ENCODE measurements at regions not wholly inside any gene's neighbourhood (a gene's known extent, or its start where the extent isn't known, plus 50 kb on each side); places are given as distances from the start of the nearest gene placed in this dataset.

DNA sequence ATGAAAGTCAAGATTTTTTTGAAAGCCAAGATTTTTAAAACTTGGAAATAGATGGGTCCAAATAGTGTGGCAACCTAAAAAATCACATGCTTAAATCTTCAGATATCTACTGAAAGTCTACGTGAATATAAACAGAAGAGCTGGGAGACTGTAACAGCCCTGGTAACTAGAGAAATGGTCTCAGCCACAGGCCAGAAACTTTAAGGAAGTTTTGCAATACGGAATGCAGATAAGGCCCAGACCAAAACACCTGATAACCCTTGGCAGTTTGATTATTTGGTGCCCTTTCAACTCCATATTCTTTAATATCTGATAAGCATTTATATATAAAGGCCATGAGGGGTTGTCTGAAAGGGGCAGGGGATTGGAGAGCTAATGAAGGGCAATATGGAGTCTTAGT is 537.3 kb upstream of the TGFBR2 start:
- DNase-seq = no peak

DNA sequence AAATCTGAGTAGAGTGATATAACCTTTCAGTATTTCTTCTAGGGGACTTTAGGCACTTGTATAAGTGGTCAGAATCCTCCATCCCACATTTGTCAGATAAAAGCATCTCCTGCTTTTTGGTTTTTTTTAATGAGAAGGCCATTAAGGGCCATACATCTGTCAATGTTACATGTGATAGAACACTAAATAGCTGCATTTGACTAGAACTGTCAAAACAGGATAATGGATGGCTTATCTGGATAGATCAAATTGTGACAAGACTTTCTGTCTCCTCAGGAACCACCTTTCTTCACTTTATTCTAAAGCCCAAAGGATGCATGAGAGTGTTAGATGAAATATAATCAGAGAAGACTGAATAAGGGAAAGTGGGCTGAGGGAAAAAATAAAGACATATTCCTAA is 533.4 kb upstream of the TGFBR2 start:
- no peak for DNase-seq

DNA sequence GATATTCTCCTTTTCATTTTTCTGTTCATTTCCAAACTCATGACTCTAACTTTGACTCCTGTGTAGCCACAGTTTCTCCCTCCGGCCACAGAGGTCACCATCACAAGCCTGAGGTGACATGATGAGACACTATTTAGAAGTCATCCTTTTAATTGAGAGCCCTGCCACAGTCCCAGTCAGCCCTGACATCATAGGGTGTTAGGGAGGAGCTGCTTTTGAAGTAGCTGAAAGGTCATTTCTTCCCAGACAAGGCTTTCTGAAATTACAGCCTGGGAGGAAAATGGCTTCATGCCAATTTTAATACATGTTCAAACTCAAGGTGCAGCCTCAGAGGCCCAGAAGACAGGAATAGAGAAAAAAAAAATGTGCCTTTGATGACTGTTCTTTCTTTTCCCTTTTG is 532.8 kb upstream of the TGFBR2 start:
- DNase-seq = no peak

DNA sequence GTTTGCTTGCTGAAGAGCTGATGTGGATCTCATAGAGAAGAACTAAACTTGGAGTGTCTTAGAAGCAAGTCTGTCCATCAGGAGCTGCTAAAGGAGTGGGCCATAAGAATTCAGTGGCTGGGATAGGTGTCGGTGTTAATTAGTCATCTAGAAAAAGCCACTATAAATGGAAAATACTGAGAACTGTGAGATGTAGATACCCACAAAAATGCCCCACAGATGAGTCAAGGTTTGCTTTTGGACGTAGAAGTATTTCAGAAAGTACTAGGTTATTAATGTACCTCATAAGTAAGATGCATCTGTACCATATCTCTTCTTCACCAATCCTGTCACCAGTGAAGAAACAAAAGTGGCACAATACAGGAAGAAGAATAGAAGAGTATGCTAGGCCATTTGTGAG is 530.9 kb upstream of the TGFBR2 start:
- no peak for DNase-seq

DNA sequence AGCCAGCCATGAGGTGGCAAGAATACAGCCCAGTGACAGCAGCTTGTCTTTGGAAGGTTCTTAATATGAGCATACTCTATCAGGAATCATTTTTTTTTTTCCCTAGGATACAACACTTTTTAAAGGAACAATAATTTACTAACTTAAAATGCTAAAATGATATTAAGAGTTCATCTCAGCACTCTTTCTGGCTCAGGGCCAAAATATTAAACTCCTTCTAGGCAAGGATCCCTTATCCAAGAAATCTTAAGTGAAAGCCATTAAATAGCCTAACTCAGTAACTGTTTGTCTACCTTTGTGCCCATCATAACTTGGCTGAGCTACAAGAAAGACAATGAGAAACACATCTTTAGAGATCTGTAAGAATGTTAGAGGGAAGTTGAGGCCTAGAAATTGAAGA is 529.5 kb upstream of the TGFBR2 start:
- DNase-seq = no peak

DNA sequence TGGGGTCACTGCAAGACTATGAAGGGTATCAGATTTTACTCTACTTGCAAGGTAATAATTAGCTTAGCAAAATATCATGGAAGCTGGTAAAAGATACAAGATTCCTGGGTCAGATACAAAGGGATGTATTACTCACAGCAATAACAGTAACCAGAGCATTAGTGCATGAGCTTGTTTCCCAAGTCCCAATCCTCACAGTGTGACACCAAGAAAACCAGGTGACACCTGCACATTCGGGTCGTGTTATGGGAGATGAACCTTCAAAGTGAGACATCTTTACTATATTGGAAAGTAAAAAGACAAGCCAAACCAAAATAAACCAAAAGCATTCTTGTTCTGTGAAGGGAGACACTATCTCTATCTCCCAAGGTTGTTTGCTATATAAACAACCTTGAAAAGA is 528.7 kb upstream of the TGFBR2 start:
- no peak for DNase-seq

DNA sequence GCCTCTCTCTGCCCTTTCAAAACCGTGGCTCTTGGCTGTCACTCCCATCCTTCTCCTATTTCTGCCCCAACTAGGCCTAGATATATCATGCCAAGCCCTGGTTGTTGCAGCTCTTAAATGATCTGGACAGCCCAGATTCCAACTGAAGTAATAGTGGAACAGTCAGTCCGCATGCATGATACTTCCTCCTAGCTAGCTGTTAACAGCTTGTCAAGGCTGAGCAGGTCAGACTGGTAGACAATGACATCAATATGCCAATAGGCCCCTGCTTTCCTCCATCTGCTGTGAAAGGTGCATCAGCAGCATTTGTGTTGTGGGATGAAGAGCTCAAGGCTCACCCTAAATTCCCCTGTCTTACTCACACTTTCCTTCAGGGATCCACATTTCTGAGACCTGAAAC is 527.7 kb upstream of the TGFBR2 start:
- DNase-seq = no peak

DNA sequence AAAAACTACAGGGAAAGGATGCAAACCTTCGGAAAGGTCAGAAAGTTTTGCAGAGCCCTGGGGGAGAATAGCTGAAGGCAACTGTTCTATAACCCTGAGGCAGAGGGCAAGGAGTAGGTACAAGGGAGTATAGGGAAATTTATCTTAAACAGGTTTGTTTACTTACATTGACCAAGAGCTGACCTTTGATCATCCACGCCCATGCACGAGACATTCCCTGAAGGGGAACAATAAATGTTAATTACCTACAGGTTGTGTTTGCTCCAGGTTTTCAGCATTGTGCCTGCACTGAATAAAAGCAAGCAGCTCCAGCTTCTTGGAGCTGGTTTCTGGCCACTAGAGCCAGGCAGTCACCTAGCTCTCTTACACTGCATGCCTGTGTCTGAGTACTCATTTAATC is 524.5 kb upstream of the TGFBR2 start:
- DNase-seq = no peak

DNA sequence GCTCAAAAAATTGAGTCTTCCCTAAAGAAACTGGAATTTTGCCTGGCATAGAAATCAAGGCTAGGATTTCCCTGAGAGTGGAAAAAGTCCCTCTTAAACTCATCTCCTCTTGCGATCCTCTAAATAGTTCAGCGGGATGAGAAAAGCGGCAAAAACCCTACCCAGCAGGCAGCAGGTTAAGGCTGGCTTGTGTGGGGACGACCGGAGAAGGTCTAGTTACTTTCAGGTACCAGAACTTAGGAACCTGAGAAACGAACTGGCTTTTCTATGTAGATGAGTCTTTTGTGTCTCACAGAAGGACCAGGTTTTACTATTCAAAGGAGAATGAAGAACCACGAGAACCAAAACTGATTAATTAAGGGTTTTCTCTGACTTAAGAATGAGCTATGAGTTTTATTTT is 523.7 kb upstream of the TGFBR2 start:
- DNase-seq = no peak

DNA sequence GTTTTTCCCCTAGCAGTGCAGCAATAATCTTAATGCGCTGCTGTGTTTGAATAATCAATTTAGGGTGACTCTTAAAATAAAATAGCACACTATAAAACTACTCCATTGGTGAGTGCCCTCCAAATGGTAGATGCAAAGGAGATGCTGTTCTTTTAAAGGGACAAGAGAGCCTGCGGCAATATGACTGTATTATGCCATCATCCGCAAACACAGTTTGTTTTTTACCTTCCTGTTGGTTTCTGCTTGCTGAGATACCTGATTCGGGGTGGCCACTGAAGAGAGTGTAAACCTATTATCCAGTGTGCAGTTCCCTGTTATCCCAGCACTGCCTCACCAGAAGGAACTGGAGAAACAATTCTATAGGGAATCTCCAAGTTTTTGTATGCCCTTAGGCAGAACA is 523.1 kb upstream of the TGFBR2 start:
- no peak for DNase-seq

DNA sequence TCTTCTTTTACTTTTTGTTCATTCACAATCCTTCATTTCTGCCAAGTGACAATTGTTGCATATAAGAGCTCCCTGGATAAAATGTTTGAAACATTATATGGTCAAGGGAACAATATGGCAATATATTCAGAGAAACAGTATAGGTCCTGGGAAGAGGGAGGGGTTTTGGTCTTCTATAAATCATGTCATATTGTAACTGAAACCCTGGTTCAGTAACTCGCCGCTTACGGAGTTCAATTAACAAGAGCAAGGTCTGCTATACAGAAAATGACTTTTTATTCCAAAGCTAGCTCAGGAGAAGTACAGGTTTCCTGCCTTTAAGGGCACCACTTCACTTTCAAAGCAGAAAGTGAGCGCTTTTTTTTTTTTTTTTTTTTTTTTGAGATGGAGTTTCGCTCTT is 522.1 kb upstream of the TGFBR2 start:
- DNase-seq = no peak

DNA sequence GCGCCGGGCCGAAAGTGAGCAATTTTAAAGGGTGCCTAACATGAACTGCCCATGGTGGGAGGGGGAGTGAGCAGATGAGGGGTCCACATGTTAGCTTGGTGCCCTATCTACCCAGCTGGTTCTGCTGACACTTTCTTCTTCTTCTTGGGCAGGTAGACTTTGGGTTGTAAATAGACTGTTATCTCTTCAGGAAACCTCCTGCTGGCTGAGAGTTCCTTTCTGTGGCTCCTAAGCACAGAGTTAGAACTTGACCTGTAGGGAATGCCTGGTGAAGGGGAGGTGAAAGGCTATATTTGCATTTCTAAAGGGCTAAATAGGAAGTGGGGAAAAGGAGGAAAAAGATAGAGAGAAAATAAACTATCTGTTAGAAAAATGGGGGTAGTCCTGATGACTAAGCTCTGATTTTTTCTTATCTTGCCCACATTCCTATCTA is 521.4 kb upstream of the TGFBR2 start:
- no peak for DNase-seq

DNA sequence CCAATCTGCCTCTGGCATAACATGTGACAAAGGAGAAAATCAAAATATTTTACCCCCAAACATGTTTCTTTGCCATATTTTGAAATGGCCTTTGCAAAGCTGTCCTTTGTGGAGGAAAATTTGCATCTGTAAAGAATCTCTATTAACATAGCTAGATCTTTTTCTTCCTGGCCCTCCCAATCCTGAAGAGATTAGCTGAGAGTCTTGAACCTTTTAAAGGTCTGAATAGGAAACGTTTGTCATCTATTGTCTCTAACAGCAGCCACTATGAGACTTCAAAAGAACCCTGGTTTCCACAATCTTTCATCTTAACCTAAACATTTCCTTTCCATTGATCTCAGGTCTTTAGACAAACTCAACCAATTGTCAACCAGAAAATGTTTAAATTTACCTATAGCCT is 520.9 kb upstream of the TGFBR2 start:
- no peak for DNase-seq

DNA sequence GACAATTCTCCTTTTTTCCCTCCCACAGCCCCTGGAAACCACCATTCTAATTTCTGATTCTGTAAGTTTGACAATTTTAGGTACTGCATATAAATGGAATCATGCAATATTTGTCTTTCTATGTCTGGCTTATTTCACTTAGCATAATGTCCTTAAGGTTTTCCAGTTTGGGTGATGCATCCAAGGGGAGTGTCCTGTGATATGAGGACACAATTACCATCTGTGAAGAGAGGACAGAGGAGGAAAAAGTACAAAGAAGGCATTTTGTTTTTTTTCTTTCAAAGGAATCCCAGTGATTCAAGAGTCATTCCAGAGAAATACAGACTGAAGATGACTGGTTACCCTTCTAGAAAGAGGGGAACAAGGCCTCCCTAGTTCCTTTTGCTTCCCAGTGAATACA is 514.7 kb upstream of the TGFBR2 start:
- no peak for DNase-seq

DNA sequence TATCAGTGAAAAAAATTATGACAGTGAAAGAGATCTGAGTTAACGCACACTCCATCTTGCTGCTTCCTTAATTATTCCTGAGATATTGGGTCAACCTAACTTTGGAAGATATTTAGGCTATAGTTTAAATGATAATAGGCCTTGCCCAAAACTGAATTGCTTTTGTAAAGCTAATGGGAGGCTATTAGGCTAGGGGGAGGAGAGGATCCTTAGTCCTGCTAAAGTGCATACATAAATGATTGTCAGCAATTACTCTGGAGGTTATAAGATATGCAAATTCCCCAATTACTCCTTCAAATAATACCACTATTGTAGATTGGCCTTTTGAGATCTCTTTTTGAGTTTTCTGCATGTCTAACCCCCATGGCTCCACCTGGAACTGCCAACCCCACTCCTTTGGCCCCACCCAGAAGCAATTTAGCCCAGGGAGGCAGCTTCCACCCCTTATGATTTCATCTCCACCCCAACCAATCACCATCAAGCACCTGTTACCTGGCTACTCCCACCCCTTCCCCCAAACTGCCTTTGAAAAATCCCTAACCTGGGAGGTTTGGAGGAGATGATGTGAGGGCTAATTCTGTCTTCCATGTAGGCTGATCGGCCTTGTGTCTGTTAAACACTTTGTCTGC is 509.3 kb upstream of the TGFBR2 start:
- DNase-seq = no peak

DNA sequence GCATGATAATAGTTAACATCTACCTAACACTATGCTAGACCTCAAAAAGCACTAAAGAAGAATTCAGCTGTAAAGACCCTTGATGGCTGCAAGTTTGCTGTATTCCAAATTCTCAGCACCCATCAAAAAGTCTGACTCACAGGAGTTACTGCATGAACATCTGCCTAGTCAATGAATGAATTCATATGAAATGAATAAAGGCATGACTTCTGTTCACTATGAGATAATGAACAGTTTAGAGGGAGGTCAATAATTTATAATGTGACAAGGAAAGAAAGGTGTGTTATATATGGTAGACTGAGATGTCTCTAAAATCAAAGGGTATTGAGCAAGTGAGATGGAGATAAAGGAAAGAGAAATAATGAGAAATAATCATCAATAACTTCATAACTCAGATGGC is 508.2 kb upstream of the TGFBR2 start:
- DNase-seq = no peak

DNA sequence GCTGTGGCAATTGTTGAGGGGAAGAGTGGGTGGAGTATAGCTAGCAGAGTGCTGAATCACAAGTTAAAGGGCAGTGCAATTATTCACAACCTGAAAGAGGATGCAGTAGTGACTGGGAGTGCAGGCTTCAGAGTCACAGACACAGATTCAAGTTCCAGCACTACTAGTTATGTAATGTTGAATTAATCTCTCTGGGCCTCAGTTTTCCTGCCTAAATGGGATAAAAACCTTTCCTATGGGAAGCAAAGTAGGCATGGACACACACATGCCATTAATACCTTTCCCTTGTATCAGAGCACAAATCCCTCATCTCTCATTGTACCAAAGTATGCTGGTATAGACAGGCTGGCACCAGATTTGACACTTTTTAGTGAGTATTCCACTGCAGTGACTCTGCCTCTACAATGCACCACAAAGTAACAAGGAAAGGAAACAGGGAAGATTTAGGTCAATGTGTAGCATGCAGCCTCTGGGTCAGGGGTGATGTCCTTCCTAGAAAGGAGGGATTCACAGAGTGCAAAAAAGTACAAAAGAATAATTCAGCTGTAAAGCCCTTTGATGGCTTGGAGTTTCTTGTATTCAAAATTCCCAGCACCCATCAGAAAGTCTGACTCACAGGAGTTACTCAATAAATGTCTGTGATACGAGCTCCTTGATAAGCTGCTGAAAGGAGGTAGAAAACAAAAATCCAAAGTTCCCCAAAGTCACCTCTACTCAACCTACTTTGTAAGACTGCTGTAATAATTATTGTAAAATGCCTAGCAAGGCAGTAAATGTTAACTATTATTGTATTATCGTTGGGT is 507.5 kb upstream of the TGFBR2 start:
- DNase-seq = no peak

DNA sequence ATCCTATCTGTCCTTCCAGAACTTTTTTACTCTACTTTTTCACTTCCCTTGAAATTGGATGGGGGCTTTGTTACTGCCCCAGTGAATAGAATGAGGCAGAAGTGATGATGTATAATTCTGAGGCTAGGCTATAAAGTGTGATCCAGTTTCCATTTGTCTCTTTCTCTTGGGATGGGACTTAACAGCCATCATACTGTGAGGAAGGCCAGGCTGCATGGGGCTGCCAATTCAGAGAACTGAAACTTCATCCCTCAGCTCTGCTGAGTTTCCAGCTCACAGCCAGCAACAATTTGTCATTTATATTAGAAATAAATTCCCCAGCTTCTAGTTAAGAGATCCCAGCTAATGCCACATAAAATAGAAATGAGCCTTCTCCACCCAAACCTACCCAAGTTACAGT is 504.0 kb upstream of the TGFBR2 start:
- no peak for DNase-seq

DNA sequence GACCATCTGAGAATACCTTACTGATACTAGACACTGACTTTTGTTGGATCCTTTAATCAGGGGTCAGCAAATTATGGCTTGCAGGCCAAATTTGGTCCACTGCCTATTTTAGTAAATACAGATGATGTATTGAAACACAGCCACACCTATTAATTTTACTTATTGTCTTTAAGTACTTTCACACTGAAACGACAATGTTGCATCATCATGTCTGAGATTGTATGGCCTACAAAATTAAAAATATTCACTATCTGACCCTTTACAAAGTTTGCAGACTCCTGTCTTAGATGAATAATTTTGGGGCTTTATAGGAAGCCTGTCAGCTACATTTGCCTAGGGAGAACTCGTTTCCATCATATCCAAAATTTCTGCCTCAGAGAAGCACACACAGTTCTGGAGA is 503.2 kb upstream of the TGFBR2 start:
- no peak for DNase-seq

DNA sequence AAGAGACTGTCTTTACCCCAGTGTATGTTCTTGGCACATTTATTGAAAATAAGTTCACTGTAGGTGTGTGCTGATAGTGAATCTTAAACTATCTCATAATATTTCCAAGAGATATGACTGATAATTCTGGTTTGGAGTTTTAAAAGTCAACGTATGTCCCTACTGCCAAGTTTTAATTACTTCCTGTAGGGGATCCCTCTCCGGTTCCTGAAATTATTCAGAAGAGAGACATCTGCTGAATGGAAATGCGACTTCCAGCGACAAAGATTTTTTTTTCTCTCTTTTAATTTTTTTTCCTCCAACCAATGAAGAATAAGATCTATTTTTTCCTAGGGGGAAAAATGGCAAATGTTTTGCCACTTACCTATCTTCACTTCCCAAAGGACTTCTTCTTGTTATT is 498.9 kb upstream of the TGFBR2 start:
- DNase-seq = no peak

DNA sequence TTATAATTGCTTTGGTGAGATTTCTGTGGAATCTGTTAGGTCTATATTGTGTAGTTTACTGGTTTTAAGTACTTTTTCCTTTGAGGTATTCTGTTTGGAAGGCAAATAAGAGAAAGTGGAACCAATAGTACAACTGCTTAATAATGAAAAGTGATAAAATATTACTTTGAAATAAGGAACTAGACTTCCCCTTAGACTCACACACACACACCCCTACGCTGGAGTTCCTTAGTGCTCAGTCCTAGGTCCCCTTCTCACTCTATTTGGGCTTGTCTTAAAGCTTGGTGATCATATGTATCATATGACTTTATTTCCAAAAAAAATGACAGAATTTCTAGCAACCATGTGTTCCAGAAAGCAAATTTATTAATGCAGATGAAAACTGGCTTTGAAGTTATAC is 494.0 kb upstream of the TGFBR2 start:
- DNase-seq = no peak

DNA sequence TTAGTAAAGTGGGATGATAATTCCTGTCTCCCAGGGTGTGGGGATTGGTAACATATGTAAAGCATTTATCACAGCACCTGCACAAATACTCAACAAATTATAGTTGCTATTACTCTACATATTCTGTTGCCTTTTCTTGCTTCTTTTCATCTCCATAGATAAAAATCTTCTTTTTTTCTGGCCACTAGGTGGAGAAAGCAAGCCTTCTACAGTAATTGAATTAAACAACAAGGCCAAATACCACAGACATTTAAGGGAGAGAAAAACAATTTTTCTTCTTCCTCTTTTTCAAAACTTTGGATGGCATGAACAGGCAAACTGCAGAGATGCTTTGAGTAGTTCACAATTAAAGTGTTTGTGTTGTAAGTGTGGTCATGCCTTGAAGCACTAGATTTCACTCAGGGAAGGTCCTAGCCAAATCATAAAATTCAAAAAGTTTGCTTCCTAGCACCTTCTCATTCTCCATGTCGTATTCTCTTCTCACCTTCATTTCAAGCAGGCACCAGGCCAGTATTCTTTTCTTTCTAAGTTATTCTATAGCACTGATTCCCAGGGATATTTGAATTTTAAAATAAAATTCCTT is 493.4 kb upstream of the TGFBR2 start:
- no peak for DNase-seq

DNA sequence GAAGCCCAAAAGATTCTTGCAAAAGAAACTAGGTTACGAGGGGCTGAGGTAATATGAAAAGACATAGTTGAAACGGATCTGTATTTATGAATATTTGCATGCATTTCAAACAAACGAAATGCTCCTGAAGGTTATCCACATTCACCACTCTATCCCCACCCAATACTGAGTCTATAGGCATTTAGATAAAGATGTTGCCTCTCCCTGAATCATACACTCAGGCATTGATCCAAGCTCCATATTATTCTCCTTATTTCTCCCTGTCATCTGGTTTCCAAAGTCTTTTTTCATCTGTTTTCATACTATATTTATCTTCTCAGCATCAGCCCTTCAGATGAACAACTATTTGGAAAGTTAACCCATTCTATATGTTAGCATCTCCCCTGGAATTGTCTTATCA is 492.5 kb upstream of the TGFBR2 start:
- no peak for DNase-seq

DNA sequence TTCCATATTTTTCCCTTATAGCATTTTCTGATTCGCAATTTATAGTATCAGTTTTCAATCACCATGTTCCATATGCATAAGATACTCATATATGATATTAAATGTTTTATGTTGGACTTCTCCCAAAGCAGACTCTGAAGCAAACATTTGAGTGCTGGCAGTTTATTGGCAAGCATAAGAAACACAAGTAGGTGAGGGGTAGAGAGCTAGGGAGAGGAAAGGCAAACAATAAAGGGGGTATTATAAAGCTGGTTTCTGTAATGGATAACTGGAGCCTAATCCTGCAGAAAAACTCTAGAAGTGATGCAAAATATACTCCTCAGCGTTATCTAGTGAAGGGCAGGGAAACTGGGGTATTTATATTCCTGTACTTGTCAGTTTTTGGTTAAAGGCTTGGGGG is 491.5 kb upstream of the TGFBR2 start:
- DNase-seq = no peak

DNA sequence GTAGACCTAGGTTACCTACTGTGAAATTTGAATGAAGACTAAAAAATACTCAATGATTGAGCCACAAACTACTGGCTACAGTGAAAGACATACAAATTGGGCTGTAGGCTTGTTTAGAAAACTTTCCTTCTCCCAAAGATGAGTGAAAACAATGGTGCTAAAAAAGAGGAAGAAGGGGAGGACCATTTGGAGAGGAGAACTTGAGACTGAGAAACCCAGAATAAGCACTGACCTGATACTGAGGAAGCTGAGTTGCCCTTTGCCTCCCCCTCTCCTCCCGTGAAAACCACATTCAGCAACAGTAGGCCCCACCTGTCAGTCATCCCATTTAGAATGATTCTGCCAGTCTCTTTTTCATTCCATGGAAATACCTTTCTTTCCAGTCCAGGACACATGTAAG is 484.0 kb upstream of the TGFBR2 start:
- DNase-seq = no peak
